Sciatic nerve (tissue), 2 donors: ENCODE measurements at regions not wholly inside any gene's neighbourhood (a gene's known extent, or its start where the extent isn't known, plus 50 kb on each side); places are given as distances from the start of the nearest gene placed in this dataset.
"Not testable (repeated sequence)": the region's sequence is repeated elsewhere in the genome, so short reads cannot be mapped to it uniquely, and the experiment has no call there.

ENCODE experiments used
- ATAC-seq: fragments of 200-7000 bp; cut with Tn5 transposase; one replicate; pipeline ENCODE4 v1.9.1; 2020; ENCODE audit warnings: mild to moderate bottlenecking, moderate library complexity
- DNase-seq: peaks from one replicate; pipeline ENCODE4 v3.0.0-alpha.2; 2020; ENCODE audit warnings: low spot score
- intact Hi-C: fragments of 100-400 bp; cut with DNase I; formaldehyde crosslinking; loops from one replicate; pipeline ENCODE4 v1.14.2; 2022
- donor health status: DM: no; HTN: no; CAD: no.
- donor health status: DM: no; HTN: no; CAD: no.

GRCh38 chr13:21868823-21869222 lies 197.9 kb downstream of the FGF9 start:
- intact Hi-C loops, result no loop called here
- no peak for DNase-seq
- no peak for ATAC-seq

- intact Hi-C loops, result no loop called here
- no peak for DNase-seq
- no peak for ATAC-seq
Measured at GRCh38 chr13:21871382-21871781, 200.5 kb downstream of the FGF9 start.

- intact Hi-C loops, result no loop called here
- DNase-seq, result no peak
- ATAC-seq, result no peak
Measured at GRCh38 chr13:21871919-21872318, 201.0 kb downstream of the FGF9 start.

DNA sequence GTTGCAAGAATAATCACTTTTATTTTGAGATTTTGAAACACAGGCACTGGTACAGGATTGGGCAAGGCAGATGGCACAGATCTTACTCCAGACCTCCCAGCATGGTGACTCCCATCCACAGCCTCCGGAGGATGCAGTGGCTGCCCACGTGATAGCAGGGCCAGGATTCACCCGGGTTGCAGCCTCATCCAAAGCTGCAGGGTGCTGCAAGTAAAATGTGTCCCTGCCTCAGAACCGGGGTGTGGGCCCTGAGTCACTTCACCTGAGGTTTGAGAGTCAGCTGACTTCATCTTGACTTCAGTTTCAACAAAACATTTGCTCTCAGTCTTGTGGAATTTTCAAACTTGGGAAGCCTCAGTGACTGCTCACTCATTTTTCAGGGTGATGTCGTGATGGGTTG lies 201.9 kb downstream of the FGF9 start:
- ATAC-seq, result no peak
- intact Hi-C loops, result no loop called here
- no peak for DNase-seq

DNA sequence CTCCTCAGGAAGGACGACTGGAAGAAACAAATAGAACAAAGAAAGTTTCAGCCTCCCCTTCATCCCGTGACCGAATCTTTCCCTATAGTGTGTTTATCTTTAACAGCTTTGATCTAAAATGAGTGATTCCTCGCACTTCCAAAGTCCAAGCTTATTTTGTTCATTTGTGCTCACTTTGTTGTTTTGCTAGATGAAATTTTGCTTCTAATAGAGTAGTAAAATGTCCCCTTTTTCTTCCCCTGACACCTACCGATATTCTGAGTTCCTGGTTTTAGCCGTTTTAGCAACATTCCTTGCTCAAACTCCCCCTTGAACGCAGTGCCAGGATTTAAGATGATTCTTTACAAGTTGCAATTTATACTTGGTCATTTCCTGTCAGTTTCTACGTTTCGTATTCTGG lies 204.2 kb downstream of the FGF9 start:
- ATAC-seq (no peak), DNase-seq (no peak)
- intact Hi-C loops, result no loop called here

DNA sequence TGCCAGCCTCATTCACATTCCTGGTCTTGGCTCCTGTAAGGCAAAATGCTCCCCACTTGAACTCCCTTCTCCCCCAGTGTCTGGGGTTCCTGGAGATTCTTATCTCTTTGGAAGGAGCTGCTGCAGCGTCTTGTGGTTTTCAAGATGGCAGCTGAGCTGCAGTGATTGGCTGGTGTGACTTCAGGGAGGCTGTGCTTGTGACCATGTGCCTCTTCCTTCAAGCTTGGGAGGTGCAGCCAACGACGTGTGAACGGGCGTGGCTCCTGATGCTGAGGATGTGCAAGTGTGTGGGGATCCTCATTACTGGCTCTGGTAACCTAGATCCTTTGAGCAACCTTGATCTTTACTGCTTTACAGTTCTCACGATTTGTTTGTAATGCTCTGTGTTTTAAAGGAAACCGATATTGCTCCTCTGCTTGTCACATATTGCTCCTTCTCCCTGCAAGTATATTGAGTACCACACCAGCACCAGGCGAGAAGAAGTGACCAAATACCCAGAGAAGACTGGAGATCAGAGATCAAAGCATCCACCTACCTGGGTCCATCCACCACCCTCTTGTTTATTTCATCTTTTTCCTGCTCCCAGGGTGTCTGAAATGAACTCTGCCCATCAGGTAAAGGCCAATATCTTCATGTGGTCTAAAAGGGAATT lies 208.5 kb downstream of the FGF9 start:
- intact Hi-C loops, result no loop called here
- ATAC-seq, result no peak
- DNase-seq, result no peak

- ATAC-seq, result no peak
- no peak for DNase-seq
- intact Hi-C loops, result no loop called here
Measured at GRCh38 chr13:21882766-21883165, 211.9 kb downstream of the FGF9 start.

DNA sequence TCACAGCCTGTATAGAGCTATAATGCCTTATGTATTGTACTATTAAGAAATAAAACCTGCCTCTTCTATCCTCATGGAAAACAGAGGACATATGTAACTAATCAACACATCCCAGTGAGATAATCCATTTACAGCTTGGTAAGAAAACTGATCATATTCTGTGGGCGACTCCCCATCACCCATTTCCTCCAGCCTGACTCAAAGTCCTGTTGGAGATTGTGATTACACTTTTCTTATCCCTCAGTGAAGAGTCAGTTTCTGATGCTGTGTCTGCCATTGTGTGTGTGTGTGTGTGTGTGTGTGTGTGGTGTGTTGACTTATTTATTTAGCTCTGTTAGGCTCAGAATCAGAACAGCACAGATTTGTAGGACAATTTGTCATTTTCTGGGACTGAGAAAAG lies 212.8 kb downstream of the FGF9 start:
- intact Hi-C loops, result no loop called here
- DNase-seq, result no peak

DNA sequence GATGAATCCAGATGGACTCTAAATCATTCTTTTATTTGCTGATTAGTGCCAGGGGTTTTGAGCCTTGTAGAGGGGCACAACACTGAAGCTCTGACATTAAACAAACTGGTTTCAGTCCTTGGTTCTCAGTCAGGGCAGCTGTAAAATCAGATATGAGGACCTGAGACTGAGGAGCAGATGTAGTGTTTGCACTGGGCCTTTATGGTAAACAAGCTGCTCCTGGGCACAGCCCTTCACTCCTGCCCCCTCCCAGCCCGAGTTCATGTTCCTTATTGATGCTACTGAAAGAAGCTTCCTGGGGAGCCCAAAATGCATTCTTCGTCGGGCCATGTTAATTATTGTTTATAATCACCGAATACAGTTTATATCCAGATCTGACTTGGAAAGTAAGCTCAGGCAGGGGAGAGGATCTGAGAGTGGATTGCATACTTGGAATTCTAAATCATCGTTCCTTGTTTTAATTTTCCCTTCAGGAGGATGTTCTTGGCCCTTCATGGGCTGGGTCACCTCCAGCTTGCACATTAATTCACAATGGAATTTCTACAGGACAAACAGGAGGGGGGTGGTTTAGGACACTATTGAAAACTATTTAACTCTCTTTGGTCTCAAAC lies 213.5 kb downstream of the FGF9 start:
- intact Hi-C loops, result no loop called here
- no peak for ATAC-seq

More for the DNA sequence above, 212.8 kb downstream of the FGF9 start:
- ATAC-seq, result no peak

DNA sequence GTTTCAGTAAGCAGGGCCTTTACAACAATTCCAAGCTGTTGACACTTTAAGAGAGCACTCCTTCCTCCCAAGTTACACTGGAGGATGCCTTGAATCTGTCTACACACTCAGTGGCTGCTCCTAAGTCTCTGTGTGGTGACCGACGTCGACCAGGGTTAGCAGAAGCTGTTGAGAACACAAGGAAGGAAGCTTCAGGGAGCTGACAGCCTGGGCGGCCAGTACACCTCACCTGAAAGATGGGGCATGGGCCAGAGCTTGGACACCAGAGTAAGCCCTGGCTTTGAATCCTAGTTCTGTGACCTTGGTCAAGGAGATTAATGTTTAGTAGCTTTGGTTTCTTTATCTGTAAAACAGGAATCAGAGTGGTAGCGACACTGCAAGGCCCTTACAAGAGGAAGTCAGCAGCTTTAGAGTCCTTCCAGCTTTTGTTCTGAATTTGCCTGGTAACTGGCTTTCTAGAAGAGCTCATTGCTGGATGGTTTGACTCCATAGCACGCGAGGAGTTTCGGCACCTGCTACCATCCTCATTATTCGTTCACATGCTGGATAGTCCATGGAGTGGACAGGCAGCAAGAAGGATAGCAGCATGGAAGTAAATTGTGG lies 214.2 kb downstream of the FGF9 start:
- DNase-seq (no peak), ATAC-seq (no peak)
- intact Hi-C loops, result no loop called here

More for the DNA sequence above, 213.5 kb downstream of the FGF9 start:
- no peak for DNase-seq

DNA sequence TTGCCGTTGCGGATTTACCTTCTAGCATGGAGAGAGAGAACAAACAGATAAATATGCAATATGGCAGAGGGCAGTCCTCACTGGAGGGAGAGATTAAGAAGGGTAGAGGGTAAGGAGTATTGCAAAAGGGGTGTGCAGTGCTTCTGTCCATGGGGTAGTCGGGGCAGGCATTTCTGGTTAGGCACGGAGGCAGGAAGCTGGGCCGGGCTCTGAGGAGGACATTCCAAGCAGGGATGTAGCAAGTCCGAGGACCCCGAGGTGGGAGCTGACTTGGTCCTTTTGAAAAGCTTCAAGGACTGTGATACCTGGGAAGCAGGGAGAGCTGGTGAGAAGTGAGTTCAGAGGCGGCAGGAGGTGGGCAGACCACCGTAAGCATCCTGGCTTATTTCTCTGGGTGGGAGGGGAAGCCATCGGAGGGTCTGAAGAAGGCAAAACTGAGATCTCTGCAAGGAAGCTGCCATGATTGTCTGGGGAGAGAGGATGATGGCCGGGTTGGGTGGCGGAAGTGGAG lies 214.9 kb downstream of the FGF9 start:
- DNase-seq, result no peak
- no peak for ATAC-seq
- intact Hi-C loops, result no loop called here

DNA sequence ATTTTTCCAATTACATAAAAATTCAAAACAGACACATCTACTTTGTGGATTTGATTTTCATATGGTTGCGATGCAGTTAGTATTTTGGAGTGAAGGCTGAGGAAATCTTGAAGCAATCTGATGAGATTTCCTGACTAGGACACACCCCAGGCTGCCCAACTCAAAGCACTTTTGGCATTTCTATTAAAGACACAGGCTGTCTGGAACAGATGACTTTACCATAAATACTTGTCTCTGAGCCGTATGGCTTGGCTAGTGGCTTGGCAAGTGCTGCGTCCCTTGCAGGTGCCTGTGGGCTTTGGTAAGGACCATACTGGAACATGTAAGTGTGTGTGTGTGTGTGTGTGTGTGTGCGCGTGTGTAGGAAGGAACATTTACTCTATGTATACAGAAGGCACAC lies 218.8 kb downstream of the FGF9 start:
- DNase-seq (no peak), ATAC-seq (no peak)
- intact Hi-C loops, result no loop called here

DNA sequence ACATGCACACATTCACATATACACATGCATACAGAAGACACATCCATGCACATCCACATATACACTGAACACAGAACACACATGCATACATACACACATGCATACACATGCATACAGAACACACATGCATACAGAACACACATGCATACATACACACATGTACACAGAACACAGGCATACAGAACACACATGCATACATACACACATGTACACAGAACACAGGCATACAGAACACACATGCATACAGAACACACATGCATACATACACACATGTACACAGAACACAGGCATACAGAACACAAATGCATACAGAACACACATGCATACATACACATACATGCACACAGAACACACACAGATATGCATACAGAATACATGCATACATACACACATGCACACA lies 219.3 kb downstream of the FGF9 start:
- intact Hi-C loops, ATAC-seq, DNase-seq: not testable (repeated sequence)

- DNase-seq (no peak), ATAC-seq (no peak)
- intact Hi-C loops, result no loop called here
Measured at GRCh38 chr13:21894091-21894490, 223.2 kb downstream of the FGF9 start.

GRCh38 chr13:21894703-21895699 lies 224.1 kb downstream of the FGF9 start:
- ATAC-seq (no peak), DNase-seq (no peak)
- intact Hi-C loops, result no loop called here

GRCh38 chr13:21895779-21896178 lies 224.9 kb downstream of the FGF9 start:
- DNase-seq (no peak), ATAC-seq (no peak)
- intact Hi-C loops, result no loop called here

DNA sequence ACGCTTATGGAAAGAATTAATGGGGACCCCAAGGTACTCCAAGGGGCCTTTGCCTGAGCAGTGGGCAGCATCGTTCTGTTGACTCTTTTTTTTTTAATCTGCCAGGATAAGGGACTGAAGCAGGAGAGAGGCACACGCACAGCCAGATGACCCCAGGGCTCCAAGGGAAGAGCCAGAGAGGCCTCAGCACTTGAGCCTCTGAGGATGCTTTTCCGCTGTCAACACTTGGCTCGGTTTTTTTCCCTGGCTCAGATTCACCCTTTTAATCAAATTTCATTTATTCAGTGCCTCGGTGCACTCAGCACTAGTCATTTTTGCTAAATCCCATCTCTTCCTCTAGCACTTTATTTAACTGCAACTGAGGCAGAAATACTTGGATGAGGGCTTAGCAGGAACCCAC lies 226.3 kb downstream of the FGF9 start:
- no peak for DNase-seq
- no peak for ATAC-seq
- intact Hi-C loops, result no loop called here

GRCh38 chr13:21898459-21898858 lies 227.6 kb downstream of the FGF9 start:
- ATAC-seq (no peak), DNase-seq (no peak)
- intact Hi-C loops, result no loop called here

GRCh38 chr13:21898945-21899344 lies 228.1 kb downstream of the FGF9 start:
- no peak for ATAC-seq
- intact Hi-C loops, result no loop called here
- DNase-seq, result no peak
